ENCODE measurements at regions not wholly inside any gene's neighbourhood (a gene's known extent, or its start where the extent isn't known, plus 50 kb on each side); places are given as distances from the start of the nearest gene placed in this dataset.
"Not testable (repeated sequence)": the region's sequence is repeated elsewhere in the genome, so short reads cannot be mapped to it uniquely, and the experiment has no call there.

DNA sequence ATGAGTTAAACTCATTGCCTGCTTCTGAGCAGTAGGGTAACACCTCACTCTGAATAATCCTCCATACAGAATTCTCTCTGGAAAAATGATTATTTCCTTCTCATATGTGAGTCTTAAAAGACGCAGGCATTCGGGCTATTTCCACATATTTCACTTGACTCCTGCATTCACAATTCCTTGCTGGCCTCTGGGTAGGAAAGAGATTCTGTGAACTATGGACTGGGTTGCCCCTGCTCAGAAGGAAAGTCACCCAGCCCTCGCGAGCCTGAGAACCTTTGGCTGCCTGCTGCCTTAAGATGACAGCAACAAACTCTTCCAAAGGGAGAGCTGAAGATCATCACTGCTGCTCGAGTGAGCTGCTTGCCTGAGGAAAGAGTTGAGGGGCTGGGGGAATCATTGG is 216.8 kb downstream of the BAMBI start:
- H3K27me3 ChIP-seq, result no peaks in the 10 kb centered on the region
- H3K9me3 ChIP-seq (replicated peaks in 1 of 11), result peaks cover 10 to 21% (median 14%) of the 10 kb centered on the region in 11 experiments; a peak in 18 of 22 replicates

DNA sequence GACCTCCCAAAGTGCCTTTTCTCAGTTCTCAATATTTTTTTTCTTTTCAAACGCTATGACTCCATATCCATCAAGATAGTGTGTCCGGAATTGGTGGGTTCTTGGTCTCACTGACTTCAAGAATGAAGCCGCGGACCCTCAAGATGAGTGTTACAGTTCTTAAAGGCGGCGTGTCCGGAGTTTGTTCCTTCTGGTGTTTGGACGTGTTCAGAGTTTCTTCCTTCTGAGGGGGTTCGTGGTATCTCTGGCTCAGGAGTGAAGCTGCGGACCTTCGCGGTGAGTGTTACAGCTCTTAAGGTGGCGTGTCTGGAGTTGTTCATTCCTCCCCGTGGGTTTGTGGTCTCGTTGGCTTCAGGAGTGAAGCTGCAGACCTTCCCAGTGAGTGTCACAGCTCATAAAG is 218.3 kb downstream of the BAMBI start:
- not testable (repeated sequence) for H3K27ac ChIP-seq, H4K20me1 ChIP-seq, H3K36me3 ChIP-seq, H3K9ac ChIP-seq, H3K4me2 ChIP-seq, H3K27me3 ChIP-seq, H3K4me3 ChIP-seq
- Histone ChIP-seq H3K9me3 (replicated peaks in 1 of 11) (peaks cover 10 to 23% (median 15%) of the 10 kb centered on the region in 11 experiments; a peak in 18 of 22 replicates), H3K4me1 (peaks cover 14 to 23% (median 20%) of the 10 kb centered on the region in 10 experiments)

More for the DNA sequence above, 216.8 kb downstream of the BAMBI start:
- H3K4me3 ChIP-seq, result no peak overlapping the region
- H4K20me1 ChIP-seq, result no peaks in the 10 kb centered on the region
- TF ChIP-seq Cebpa-rat (IDR thresholded peaks at IDR 0.05), result no peak
- H3K36me3 ChIP-seq, result no peaks in the 10 kb centered on the region
- no peak overlapping the region for H3K4me2 ChIP-seq
- H3K4me1 ChIP-seq, result peaks cover 14 to 24% (median 21%) of the 10 kb centered on the region in 10 experiments
- no peak overlapping the region for H3K27ac ChIP-seq
- H3K9ac ChIP-seq, result no peak overlapping the region

DNA sequence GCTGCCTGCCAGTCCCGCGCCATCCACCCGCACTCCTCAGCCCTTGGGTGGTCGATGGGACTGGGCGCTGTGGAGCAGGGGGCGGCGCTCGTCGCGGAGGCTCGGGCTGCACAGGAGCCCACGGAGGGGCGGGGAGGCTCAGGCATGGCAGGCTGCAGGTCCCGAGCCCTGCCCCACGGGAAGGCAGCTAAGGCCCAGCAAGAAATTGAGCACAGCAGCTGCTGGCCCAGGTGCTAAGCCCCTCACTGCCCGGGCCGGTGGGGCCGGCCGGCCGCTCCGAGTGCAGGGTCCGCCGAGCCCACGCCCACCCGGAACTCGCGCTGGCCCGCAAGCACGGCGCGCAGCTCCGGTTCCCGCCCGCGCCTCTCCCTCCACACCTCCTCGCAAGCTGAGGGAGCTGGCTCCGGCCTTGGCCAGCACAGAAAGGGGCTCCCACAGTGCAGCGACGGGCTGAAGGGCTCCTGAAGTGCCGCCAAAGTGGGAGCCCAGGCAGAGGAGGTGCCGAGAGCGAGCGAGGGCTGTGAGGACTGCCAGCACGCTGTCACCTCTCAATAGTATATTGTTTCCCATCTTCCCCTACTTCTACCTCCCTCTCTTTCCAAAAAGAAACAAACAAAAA is 219.6 kb downstream of the BAMBI start:
- not testable (repeated sequence) for H3K27ac ChIP-seq, H3K4me2 ChIP-seq, H3K4me3 ChIP-seq, H3K9ac ChIP-seq, H3K27me3 ChIP-seq, H3K36me3 ChIP-seq, H4K20me1 ChIP-seq
- peaks cover 10 to 31% (median 15%) of the 10 kb centered on the region in 11 experiments; a peak in 18 of 22 replicates for H3K9me3 ChIP-seq (replicated peaks in 1 of 11)
- H3K4me1 ChIP-seq, result peaks cover 6 to 18% (median 12%) of the 10 kb centered on the region in 10 experiments; a peak in 19 of 20 replicates

DNA sequence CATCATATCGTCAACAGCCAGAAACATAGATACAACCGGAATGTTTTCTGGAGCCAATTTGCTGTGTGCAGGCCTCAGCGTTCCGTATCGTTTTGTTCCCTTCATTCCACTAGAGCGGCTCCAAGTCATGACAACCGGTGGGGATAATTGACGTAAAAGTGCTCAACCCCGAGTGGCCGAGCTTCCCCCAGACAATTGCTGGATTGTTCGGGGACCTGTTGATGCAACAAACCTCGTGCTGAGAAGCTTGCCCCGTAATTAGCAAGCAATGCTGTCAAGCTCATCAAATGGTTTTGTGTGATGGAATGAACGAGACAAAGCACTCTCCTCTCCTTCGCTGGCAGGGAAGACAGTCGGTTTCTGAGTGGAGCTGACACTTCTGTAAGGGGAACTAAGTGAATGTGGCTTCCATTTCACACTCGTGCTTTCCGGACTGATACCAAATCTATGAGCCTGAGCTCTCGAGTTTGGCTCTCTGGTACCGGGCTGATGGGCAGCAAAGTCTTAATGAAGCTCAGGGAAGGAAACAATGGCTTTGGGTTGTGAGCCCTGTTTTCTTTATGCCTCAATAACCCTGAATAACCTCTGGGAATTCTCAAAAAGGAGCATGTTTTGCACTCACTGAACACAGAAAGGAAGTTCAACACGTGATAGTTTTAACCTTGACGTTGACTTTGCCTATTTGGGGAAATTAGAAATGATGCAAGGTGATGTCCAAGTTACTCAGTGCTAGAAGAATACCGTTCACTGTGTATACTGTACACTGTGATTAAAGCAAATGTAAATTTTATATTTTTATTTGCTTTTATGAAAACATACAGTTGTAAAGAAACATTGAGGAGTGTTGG is 220.5 kb downstream of the BAMBI start:
- peak overlapping the region; percentile 25 to 68 (median 60) for H3K4me2 ChIP-seq
- H3K27me3 ChIP-seq, result no peaks in the 10 kb centered on the region
- no peaks in the 10 kb centered on the region for H3K36me3 ChIP-seq
- H3K9ac ChIP-seq, result peak overlapping the region in 2 of 11 experiments; percentile 14 to 40; a peak in 2 of 22 replicates
- H3K4me1 ChIP-seq, result peaks cover 6 to 18% (median 12%) of the 10 kb centered on the region in 10 experiments; a peak in 19 of 20 replicates
- H3K27ac ChIP-seq, result peak overlapping the region in 7 of 11 experiments; percentile 2 to 62 (median 49); a peak in 13 of 22 replicates
- TF ChIP-seq Cebpa-rat (IDR thresholded peaks at IDR 0.05), result no peak
- no peaks in the 10 kb centered on the region for H4K20me1 ChIP-seq
- peaks cover 10 to 36% (median 15%) of the 10 kb centered on the region in 11 experiments; a peak in 19 of 22 replicates for H3K9me3 ChIP-seq (replicated peaks in 1 of 11)
- no peak overlapping the region for H3K4me3 ChIP-seq

DNA sequence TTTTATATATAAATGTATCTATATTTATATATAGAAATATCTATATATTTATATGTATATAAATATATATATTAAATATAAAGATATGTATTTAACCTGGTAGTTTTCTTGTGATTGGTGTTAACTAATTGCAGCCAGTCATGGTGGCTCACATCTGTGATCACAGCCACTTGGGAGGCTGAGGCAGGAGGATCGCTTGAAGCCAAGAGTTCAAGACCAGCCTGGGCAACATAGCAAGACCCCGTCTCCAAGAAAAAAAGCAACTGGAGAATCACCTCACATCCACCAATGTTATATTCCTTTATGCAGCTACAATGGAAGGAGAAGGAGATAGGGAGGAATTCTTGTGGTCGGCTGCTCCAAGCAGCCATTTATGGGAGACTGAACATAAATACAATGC is 224.9 kb downstream of the BAMBI start:
- H3K9ac ChIP-seq, result no peak overlapping the region
- no peak overlapping the region for H3K4me2 ChIP-seq
- no peak overlapping the region for H3K4me3 ChIP-seq
- peaks cover 19 to 39% (median 31%) of the 10 kb centered on the region in 10 experiments for H3K4me1 ChIP-seq
- no peaks in the 10 kb centered on the region for H3K36me3 ChIP-seq
- no peaks in the 10 kb centered on the region for H3K27me3 ChIP-seq
- TF ChIP-seq Cebpa-rat (IDR thresholded peaks at IDR 0.05), result no peak
- H4K20me1 ChIP-seq, result no peaks in the 10 kb centered on the region
- no peak overlapping the region for H3K27ac ChIP-seq
- peaks cover 0 to 19% (median 4%) of the 10 kb centered on the region in 11 experiments; a peak in 16 of 22 replicates for H3K9me3 ChIP-seq (replicated peaks in 1 of 11)

DNA sequence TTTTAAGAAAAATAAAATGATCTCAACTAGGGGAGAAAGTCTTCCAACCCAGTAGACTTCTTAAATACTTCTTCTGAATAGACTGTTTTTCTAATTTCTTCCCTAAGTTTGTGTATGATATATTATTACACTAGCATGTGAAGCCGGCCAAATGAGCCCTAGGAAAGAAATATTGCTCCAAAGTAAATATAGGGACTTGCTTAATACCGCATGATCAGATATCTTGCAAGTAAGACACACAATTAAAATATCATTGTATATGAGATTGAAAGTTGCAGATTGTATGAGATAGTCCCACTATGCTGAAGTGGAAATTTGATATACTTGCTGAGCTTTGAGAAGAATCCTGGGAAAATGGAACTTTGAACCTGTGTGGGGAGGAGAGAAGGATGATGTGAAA is 225.7 kb downstream of the BAMBI start:
- Histone ChIP-seq H4K20me1 (no peaks in the 10 kb centered on the region), H3K4me3 (no peak overlapping the region), H3K4me2 (no peak overlapping the region), H3K9me3 (replicated peaks in 1 of 11) (peaks cover 0 to 16% (median 4%) of the 10 kb centered on the region in 11 experiments; a peak in 15 of 22 replicates), H3K36me3 (no peaks in the 10 kb centered on the region), H3K27ac (no peak overlapping the region), H3K9ac (no peak overlapping the region), H3K27me3 (no peaks in the 10 kb centered on the region), H3K4me1 (peaks cover 14 to 34% (median 24%) of the 10 kb centered on the region in 10 experiments)
- TF ChIP-seq Cebpa-rat (IDR thresholded peaks at IDR 0.05), result no peak

DNA sequence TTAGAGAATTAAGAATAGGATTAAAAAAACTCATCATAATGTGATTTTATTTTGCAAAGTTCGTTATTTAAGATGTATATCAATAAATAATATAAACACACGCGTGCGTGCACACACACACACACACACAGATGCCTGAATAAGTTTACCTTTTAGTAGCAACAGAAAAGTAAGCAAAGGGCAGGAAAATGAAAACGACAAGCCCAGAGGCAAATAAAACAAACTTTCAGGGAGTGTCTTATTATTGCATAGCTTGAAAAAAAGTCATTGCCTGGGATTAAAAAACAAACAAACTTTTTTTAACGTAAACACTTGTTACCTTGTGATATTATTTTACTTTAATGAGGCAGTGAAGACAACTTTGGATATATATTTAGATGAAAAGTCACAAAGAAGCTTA is 226.4 kb downstream of the BAMBI start:
- Histone ChIP-seq H3K27ac (no peak overlapping the region), H3K4me2 (no peak overlapping the region), H3K36me3 (no peaks in the 10 kb centered on the region)

DNA sequence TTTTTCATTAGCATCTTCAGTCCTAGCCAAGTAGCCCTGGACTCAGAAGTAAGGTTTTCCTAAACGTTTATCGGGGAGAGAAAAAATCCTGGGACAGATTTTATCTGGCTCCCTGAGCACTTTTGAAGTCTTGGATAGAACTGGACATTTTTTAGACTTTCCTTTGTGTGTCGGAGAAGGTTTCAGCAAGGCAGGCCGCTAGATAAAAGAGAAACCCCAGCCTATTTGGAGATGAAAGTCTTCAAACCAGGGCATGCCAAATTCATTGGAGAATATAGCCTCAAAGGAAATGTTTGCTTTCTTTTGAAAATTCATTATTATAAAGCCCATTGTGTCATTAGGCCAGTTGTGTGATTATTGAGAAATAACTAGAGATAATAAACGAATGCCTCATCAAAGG is 228.1 kb downstream of the BAMBI start:
- H3K9me3 ChIP-seq (replicated peaks in 1 of 11), result peaks cover 0 to 20% (median 10%) of the 10 kb centered on the region in 11 experiments; a peak in 16 of 22 replicates
- H4K20me1 ChIP-seq, result no peaks in the 10 kb centered on the region
- H3K4me2 ChIP-seq, result peak overlapping the region in 8 of 11 experiments; percentile 68 to 82 (median 77); a peak in 15 of 22 replicates
- no peak overlapping the region for H3K27ac ChIP-seq
- no peak for TF ChIP-seq Cebpa-rat (IDR thresholded peaks at IDR 0.05)
- H3K36me3 ChIP-seq, result no peaks in the 10 kb centered on the region
- H3K4me3 ChIP-seq, result no peak overlapping the region
- H3K9ac ChIP-seq, result no peak overlapping the region
- peaks cover 8 to 29% (median 18%) of the 10 kb centered on the region in 10 experiments for H3K4me1 ChIP-seq
- no peaks in the 10 kb centered on the region for H3K27me3 ChIP-seq

More for the DNA sequence above, 226.4 kb downstream of the BAMBI start:
- no peak overlapping the region for H3K4me3 ChIP-seq
- no peak for TF ChIP-seq Cebpa-rat (IDR thresholded peaks at IDR 0.05)
- no peaks in the 10 kb centered on the region for H4K20me1 ChIP-seq
- H3K27me3 ChIP-seq, result no peaks in the 10 kb centered on the region
- H3K4me1 ChIP-seq, result peaks cover 8 to 29% (median 19%) of the 10 kb centered on the region in 10 experiments
- H3K9ac ChIP-seq, result no peak overlapping the region
- H3K9me3 ChIP-seq (replicated peaks in 1 of 11), result peaks cover 0 to 21% (median 10%) of the 10 kb centered on the region in 11 experiments; a peak in 16 of 22 replicates

DNA sequence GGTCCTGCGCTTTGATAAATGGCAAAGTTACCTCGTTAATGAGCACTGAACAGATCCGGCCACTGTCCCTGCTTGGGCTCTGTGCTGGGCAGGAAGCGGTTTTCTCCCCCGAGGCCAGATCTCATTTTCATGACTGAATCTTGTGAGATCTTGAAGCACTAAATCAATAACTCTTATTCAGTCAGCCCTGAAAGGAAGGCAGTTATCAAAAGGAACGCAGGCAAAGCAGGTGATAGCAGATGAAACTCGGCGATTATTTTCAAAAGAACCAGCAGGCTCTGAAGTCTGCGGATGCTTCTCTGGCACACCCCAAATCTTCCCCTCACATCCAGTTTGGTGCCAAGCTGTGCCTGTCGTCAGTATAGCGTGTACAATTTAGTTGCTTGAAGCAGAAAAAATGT is 228.7 kb downstream of the BAMBI start:
- peak overlapping the region in 1 of 10 experiments; percentile 30; a peak in 2 of 20 replicates for H3K4me3 ChIP-seq
- peaks cover 0 to 18% (median 10%) of the 10 kb centered on the region in 11 experiments; a peak in 16 of 22 replicates for H3K9me3 ChIP-seq (replicated peaks in 1 of 11)
- no peaks in the 10 kb centered on the region for H3K36me3 ChIP-seq
- H3K4me2 ChIP-seq, result peak overlapping the region; percentile 55 to 82 (median 73)
- peak overlapping the region in 1 of 11 experiments; percentile 5; a peak in 1 of 22 replicates for H3K9ac ChIP-seq
- TF ChIP-seq Cebpa-rat (IDR thresholded peaks at IDR 0.05), result no peak
- no peak overlapping the region for H3K27ac ChIP-seq
- no peaks in the 10 kb centered on the region for H3K27me3 ChIP-seq
- no peaks in the 10 kb centered on the region for H4K20me1 ChIP-seq
- H3K4me1 ChIP-seq, result peaks cover 8 to 29% (median 18%) of the 10 kb centered on the region in 10 experiments
